ENCODE measurements at regions not wholly inside any gene's neighbourhood (a gene's known extent, or its start where the extent isn't known, plus 50 kb on each side); places are given as distances from the start of the nearest gene placed in this dataset.

GRCh38 chr4:97104006-97104405 lies 1039.3 kb downstream of the STPG2 start:
- no peak overlapping the region for H3K9ac ChIP-seq (ENCODE audit: low read length)
- no peak overlapping the region for H2AFZ ChIP-seq (ENCODE audit: low read depth, low read length, poor library complexity, severe bottlenecking)
- no peaks in the 10 kb centered on the region for H3K36me3 ChIP-seq (ENCODE audit: control insufficient read depth in 1 of 2, insufficient read depth in 2 of 2, low read length in 2 of 2)
- H3K4me1 ChIP-seq (ENCODE audit: control insufficient read depth in 1 of 2, insufficient read depth in 2 of 2, low read length in 2 of 2), result no peaks in the 10 kb centered on the region
- H4K20me1 ChIP-seq (ENCODE audit: insufficient read depth), result no peaks in the 10 kb centered on the region
- no TSS peak for BruUV-seq (replicated peaks)
- intact Hi-C loops (cut with micrococcal nuclease), result no loop called here
- POLR2A ChIA-PET, result no interaction called here
- CTCF ChIA-PET, result no interaction called here
- no peaks in the 10 kb centered on the region for H3K27me3 ChIP-seq (ENCODE audit: insufficient read depth, low read length)
- no peak overlapping the region for H3K27ac ChIP-seq (ENCODE audit: low read depth, low read length)
- no peaks in the 10 kb centered on the region for H3K79me2 ChIP-seq (ENCODE audit: insufficient read depth, low read length)
- DNase-seq (ENCODE audit: low read depth, low spot score), result no peak
- no peak for TF ChIP-seq CTCF (IDR thresholded peaks at IDR 0.05 in 2 of 3, conservative IDR thresholded peaks at IDR 0.05 in 1 of 3; ENCODE audit: borderline replicate concordance in 1 of 3, insufficient read depth in 1 of 3, low read depth in 2 of 3, low read length in 2 of 3)
- no peak for TF ChIP-seq SP1 (IDR thresholded peaks at IDR 0.05; ENCODE audit: low read depth)
- no peak for TF ChIP-seq POLR2AphosphoS5 (IDR thresholded peaks at IDR 0.05; ENCODE audit: low read depth, low read length)
- TF ChIP-seq CBX3 (IDR thresholded peaks at IDR 0.05; ENCODE audit: low read depth), result no peak
- TF ChIP-seq, protein P1, sequence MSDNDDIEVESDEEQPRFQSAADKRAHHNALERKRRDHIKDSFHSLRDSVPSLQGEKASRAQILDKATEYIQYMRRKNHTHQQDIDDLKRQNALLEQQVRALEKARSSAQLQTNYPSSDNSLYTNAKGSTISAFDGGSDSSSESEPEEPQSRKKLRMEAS (IDR thresholded peaks at IDR 0.05), result no peak
- no peak for TF ChIP-seq JUND (IDR thresholded peaks at IDR 0.05)
- TF ChIP-seq TCF7L2 (IDR thresholded peaks at IDR 0.05; ENCODE audit: borderline replicate concordance, extremely low read depth, insufficient read depth, insufficient read length), result no peak
- no peak for TF ChIP-seq ZNF274 (IDR thresholded peaks at IDR 0.05; ENCODE audit: low read depth, low read length)
- TF ChIP-seq ZFX (IDR thresholded peaks at IDR 0.05), result no peak
- no peak for TF ChIP-seq EZH2phosphoT487 (IDR thresholded peaks at IDR 0.05; ENCODE audit: borderline replicate concordance)
- no peak for TF ChIP-seq RAD21 (IDR thresholded peaks at IDR 0.05; ENCODE audit: low read depth)
- TF ChIP-seq POLR2A (IDR thresholded peaks at IDR 0.05; ENCODE audit: borderline replicate concordance, extremely low read depth, insufficient read depth, insufficient read length), result no peak
- no peak for TF ChIP-seq SIN3A (IDR thresholded peaks at IDR 0.05; ENCODE audit: low read depth)
- no peak for TF ChIP-seq ELF1 (IDR thresholded peaks at IDR 0.05; ENCODE audit: borderline replicate concordance, low read depth)
- no peak for TF ChIP-seq EGR1 (IDR thresholded peaks at IDR 0.05; ENCODE audit: low read depth)
- RAD21 ChIA-PET (ENCODE audit: low non-redundant PET in 1 of 2, low total read pairs in 2 of 2, uncharacterized antibody in 2 of 2, unreplicated experiment in 2 of 2), result no interaction called here
- no peak overlapping the region for H3K4me3 ChIP-seq (replicated peaks in 1 of 2; ENCODE audit: low read depth in 1 of 2, low read length in 2 of 2)
- no peaks in the 10 kb centered on the region for H3K9me2 ChIP-seq (ENCODE audit: insufficient read depth)
- no peak overlapping the region for H3K4me2 ChIP-seq (ENCODE audit: low read length)
- H3K9me3 ChIP-seq (ENCODE audit: control insufficient read depth in 1 of 2, insufficient read depth in 1 of 2, low read depth in 1 of 2, low read length in 2 of 2), result no peaks in the 10 kb centered on the region
- ATAC-seq, result no peak
